ENCODE measurements at regions not wholly inside any gene's neighbourhood (a gene's known extent, or its start where the extent isn't known, plus 50 kb on each side); places are given as distances from the start of the nearest gene placed in this dataset.
"Not testable (repeated sequence)": the region's sequence is repeated elsewhere in the genome, so short reads cannot be mapped to it uniquely, and the experiment has no call there.

DNA sequence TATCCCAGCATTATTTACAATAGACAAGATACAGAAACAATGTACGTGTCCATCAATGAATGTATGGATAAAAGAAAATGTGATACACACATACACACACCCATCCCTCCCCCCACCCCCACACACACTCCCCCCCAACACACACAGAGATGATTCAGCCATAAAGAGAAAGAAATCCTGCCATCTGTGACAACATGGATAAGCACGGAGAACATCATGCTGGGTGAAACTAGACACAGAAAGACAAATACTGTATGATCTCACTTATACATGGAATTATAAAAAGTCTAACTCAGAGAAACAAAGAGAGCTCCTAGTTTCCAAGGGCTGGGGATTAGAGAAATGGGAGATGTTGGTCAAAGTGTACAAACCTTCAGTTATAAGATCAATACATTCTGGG, 104.8 kb upstream of the LY86 start:
- TF ChIP-seq CTCF (IDR thresholded peaks at IDR 0.05) (no peak), POLR2AphosphoS5 (IDR thresholded peaks at IDR 0.05) (no peak), POLR2A (IDR thresholded peaks at IDR 0.05) (no peak)
- no peaks in the 10 kb centered on the region for H3K27me3 ChIP-seq

GRCh38 chr6:6484681-6485080, 103.8 kb upstream of the LY86 start:
- DNase-seq (ENCODE audit: low spot score in 2 of 2): no peak
- intact Hi-C loops (cut with DNase I; ENCODE audit: low total_unique reads): no loop called here

More for the DNA sequence above, 104.8 kb upstream of the LY86 start:
- no peaks in the 10 kb centered on the region for H3K4me1 ChIP-seq
- H3K9me3 ChIP-seq: peaks cover 0 to 8% of the 10 kb centered on the region in 2 donors
- intact Hi-C loops (cut with DNase I; ENCODE audit: low total_unique reads): no loop called here
- H3K4me3 ChIP-seq: no peak overlapping the region
- H3K27ac ChIP-seq: no peak overlapping the region
- DNase-seq (ENCODE audit: low spot score in 2 of 2): no peak
- no peaks in the 10 kb centered on the region for H3K36me3 ChIP-seq

DNA sequence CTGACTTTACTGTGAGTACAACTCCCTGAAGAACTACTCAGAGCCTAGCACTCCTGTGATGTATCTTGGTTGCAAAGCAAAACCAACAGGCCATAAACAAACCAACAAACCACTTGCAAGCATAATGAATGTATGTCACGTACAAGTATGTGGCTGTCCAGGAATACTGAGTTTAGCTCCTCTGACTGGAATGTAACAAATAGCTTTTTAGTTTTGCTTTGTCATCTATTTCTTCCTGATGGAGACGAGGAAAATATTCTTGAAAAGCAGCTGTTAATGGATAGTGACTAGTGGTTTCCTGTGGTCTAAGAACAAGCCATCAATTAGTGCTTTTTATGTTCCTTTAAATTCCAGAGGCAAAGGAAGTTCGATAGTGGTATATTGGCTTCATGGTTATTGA, 101.9 kb upstream of the LY86 start:
- DNase-seq (ENCODE audit: low spot score in 2 of 2): no peak
- H3K27me3 ChIP-seq: no peaks in the 10 kb centered on the region
- intact Hi-C loops (cut with DNase I; ENCODE audit: low total_unique reads): no loop called here
- no peak overlapping the region for H3K27ac ChIP-seq
- H3K36me3 ChIP-seq: no peaks in the 10 kb centered on the region
- no peak overlapping the region for H3K4me3 ChIP-seq
- H3K4me1 ChIP-seq: no peaks in the 10 kb centered on the region
- TF ChIP-seq POLR2A (IDR thresholded peaks at IDR 0.05): no peak
- no peak for TF ChIP-seq CTCF (IDR thresholded peaks at IDR 0.05)
- no peak for TF ChIP-seq POLR2AphosphoS5 (IDR thresholded peaks at IDR 0.05)
- peaks cover 0 to 8% of the 10 kb centered on the region in 2 donors for H3K9me3 ChIP-seq

More at GRCh38 chr6:6484681-6485080, 103.8 kb upstream of the LY86 start:
- Histone ChIP-seq H3K36me3 (no peaks in the 10 kb centered on the region), H3K9me3 (peaks cover 0 to 8% of the 10 kb centered on the region in 2 donors), H3K27me3 (no peaks in the 10 kb centered on the region), H3K27ac (no peak overlapping the region), H3K4me1 (no peaks in the 10 kb centered on the region), H3K4me3 (no peak overlapping the region)
- TF ChIP-seq POLR2A (IDR thresholded peaks at IDR 0.05) (no peak), POLR2AphosphoS5 (IDR thresholded peaks at IDR 0.05) (no peak), CTCF (IDR thresholded peaks at IDR 0.05) (no peak)

GRCh38 chr6:6491761-6492160, 96.8 kb upstream of the LY86 start:
- H3K4me3 ChIP-seq: no peak overlapping the region
- no peak for DNase-seq (ENCODE audit: low spot score in 2 of 2)
- no peaks in the 10 kb centered on the region for H3K36me3 ChIP-seq
- no peaks in the 10 kb centered on the region for H3K9me3 ChIP-seq
- no peak overlapping the region for H3K27ac ChIP-seq
- intact Hi-C loops (cut with DNase I; ENCODE audit: low total_unique reads): no loop called here
- no peaks in the 10 kb centered on the region for H3K27me3 ChIP-seq
- no peaks in the 10 kb centered on the region for H3K4me1 ChIP-seq
- TF ChIP-seq POLR2A (IDR thresholded peaks at IDR 0.05) (no peak), CTCF (IDR thresholded peaks at IDR 0.05) (no peak), POLR2AphosphoS5 (IDR thresholded peaks at IDR 0.05) (no peak)

DNA sequence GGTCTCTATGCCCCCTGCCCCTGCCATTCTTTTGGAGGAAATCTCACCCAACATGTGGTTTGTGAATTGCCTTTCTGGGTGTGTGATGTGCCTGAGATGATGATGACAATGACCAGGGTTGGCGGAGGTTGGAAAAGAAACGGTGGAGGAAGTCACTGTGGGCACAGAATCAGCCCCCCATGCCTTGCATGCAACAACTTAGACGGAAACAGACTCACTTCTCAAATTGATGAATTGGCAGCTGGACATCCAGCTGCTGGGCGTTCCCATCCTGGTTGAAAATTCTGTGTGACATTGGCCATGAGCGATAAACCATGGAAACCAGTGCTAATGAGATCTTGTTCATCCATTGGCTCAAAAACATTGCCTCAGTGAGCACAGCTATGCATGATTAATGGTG, 95.8 kb upstream of the LY86 start:
- intact Hi-C loops (cut with DNase I; ENCODE audit: low total_unique reads): no loop called here
- Histone ChIP-seq H3K4me3 (no peak overlapping the region), H3K36me3 (no peaks in the 10 kb centered on the region), H3K9me3 (no peaks in the 10 kb centered on the region), H3K27me3 (no peaks in the 10 kb centered on the region), H3K27ac (no peak overlapping the region), H3K4me1 (no peaks in the 10 kb centered on the region)
- no peak for DNase-seq (ENCODE audit: low spot score in 2 of 2)
- TF ChIP-seq POLR2AphosphoS5 (IDR thresholded peaks at IDR 0.05): no peak
- no peak for TF ChIP-seq POLR2A (IDR thresholded peaks at IDR 0.05)
- TF ChIP-seq CTCF (IDR thresholded peaks at IDR 0.05): no peak

DNA sequence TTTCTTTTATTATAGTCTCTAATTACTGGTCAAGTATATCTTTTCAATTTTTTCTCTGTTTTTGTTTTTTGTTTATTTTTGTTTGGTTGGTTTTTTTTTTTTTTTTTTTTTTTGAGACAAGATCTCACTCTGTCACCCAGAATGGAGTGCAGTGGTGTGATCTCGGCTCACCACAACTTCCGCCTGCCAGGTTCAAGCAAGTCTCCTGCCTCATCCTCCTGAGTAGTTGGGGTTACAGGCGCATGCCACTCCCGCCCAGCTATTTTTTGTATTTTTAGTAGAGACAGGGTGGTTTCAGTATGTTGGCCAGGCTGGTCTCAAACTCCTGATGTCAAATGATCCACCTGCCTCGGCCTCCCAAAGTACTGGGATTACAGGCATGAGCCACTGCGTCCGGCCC, 94.4 kb upstream of the LY86 start:
- H3K9me3 ChIP-seq; H3K4me3 ChIP-seq; H3K36me3 ChIP-seq; H3K4me1 ChIP-seq; intact Hi-C loops (cut with DNase I; ENCODE audit: low total_unique reads); H3K27ac ChIP-seq; H3K27me3 ChIP-seq; DNase-seq (ENCODE audit: low spot score in 2 of 2): not testable (repeated sequence)
